NCI-H2029 treated with DMSO at 0.1 percent for 48 hours (cell line): ENCODE measurements at regions not wholly inside any gene's neighbourhood (a gene's known extent, or its start where the extent isn't known, plus 50 kb on each side); places are given as distances from the start of the nearest gene placed in this dataset.
"Not testable (repeated sequence)": the region's sequence is repeated elsewhere in the genome, so short reads cannot be mapped to it uniquely, and the experiment has no call there.

Experiments used
- DNase-seq: peaks from one replicate; lab custom pipeline; 2025; lab: John Stamatoyannopoulos, UW

- no peak for DNase-seq
Observed at GRCh38 chr5:63205976-63206375, 627.4 kb downstream of the LRRC70 start.

- no peak for DNase-seq
Observed at GRCh38 chr5:63201738-63202137, 623.1 kb downstream of the LRRC70 start.

- no peak for DNase-seq
Observed at GRCh38 chr5:63194126-63194525, 615.5 kb downstream of the LRRC70 start.

GRCh38 chr5:63180190-63180589 lies 601.6 kb downstream of the LRRC70 start:
- not testable (repeated sequence) for DNase-seq

GRCh38 chr5:63175850-63176249 lies 597.2 kb downstream of the LRRC70 start:
- no peak for DNase-seq

- DNase-seq = no peak
Observed at GRCh38 chr5:63170486-63170885, 591.9 kb downstream of the LRRC70 start.

- no peak for DNase-seq
Observed at GRCh38 chr5:63164838-63165535, 586.4 kb downstream of the LRRC70 start.

- DNase-seq = no peak
Observed at GRCh38 chr5:63164339-63164738, 585.7 kb downstream of the LRRC70 start.

- no peak for DNase-seq
Observed at GRCh38 chr5:63155310-63155631, 576.7 kb downstream of the LRRC70 start.

GRCh38 chr5:63154476-63155309 lies 576.1 kb downstream of the LRRC70 start:
- no peak for DNase-seq

- DNase-seq = no peak
Observed at GRCh38 chr5:63152871-63153270, 574.3 kb downstream of the LRRC70 start.

- no peak for DNase-seq
Observed at GRCh38 chr5:63145167-63145566, 566.5 kb downstream of the LRRC70 start.

- DNase-seq = no peak
Observed at GRCh38 chr5:63141591-63141990, 563.0 kb downstream of the LRRC70 start.

- DNase-seq = no peak
Observed at GRCh38 chr5:63135291-63135690, 556.7 kb downstream of the LRRC70 start.

- no peak for DNase-seq
Observed at GRCh38 chr5:63131626-63132285, 553.1 kb downstream of the LRRC70 start.

- DNase-seq = no peak
Observed at GRCh38 chr5:63128761-63129160, 550.1 kb downstream of the LRRC70 start.

GRCh38 chr5:63128018-63128417 lies 549.4 kb downstream of the LRRC70 start:
- no peak for DNase-seq

GRCh38 chr5:63127054-63127453 lies 548.4 kb downstream of the LRRC70 start:
- DNase-seq = no peak

- no peak for DNase-seq
Observed at GRCh38 chr5:63125862-63126261, 547.2 kb downstream of the LRRC70 start.

GRCh38 chr5:63125392-63125791 lies 546.8 kb downstream of the LRRC70 start:
- no peak for DNase-seq

- no peak for DNase-seq
Observed at GRCh38 chr5:63124266-63124665, 545.6 kb downstream of the LRRC70 start.

- DNase-seq = no peak
Observed at GRCh38 chr5:63121471-63121870, 542.9 kb downstream of the LRRC70 start.

GRCh38 chr5:63118221-63118620 lies 539.6 kb downstream of the LRRC70 start:
- no peak for DNase-seq
